Erythroblast (primary cell): ENCODE measurements at regions not wholly inside any gene's neighbourhood (a gene's known extent, or its start where the extent isn't known, plus 50 kb on each side); places are given as distances from the start of the nearest gene placed in this dataset.

ENCODE experiments used
- GATA1 ChIP-seq: IDR thresholded peaks from 2 replicates; pipeline ENCODE4 v1.6.1; 2011; ENCODE audit warnings: low read depth, mild to moderate bottlenecking, control low read depth, low read length, moderate library complexity
- POLR2A ChIP-seq: IDR thresholded peaks from 2 replicates; pipeline ENCODE4 v1.6.1; 2011; ENCODE audit warnings: mild to moderate bottlenecking, low read length

DNA sequence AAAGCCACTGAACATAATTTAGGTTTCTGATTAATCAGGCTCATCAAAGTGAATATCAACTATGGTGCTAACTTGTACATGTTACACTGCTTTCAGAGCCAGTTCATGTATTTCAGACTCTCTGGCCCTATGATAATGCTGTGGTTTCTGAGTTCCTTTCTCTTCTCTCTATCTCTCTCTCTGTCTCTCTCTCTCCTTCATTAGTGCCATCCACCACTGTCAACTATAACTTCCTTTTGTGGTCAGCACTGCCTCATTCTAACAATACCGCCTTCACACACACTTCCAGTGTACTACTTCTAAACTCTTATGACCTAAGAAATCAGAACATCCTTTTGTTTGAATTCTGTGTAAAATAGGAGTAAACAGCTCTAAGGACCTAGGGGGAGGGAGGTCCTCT is 907.1 kb downstream of the RPA4 start:
- no peak for TF ChIP-seq POLR2A
- TF ChIP-seq GATA1: no peak
